GM19043 (cell line): ENCODE measurements at regions not wholly inside any gene's neighbourhood (a gene's known extent, or its start where the extent isn't known, plus 50 kb on each side); places are given as distances from the start of the nearest gene placed in this dataset.

ENCODE experiments used
- ATAC-seq: cut with Tn5 transposase; IDR thresholded peaks from one replicate; pipeline ENCODE4 v1.9.1; 2021; ENCODE audit warnings: low read depth; ENCODE audit not compliant: unreplicated experiment

- no peak for ATAC-seq
Observed at GRCh38 chr21:41596241-41596925, 88.4 kb upstream of the TMPRSS2 start.

- no peak for ATAC-seq
Observed at GRCh38 chr21:41594268-41594667, 86.3 kb upstream of the TMPRSS2 start.

- ATAC-seq = no peak
Observed at GRCh38 chr21:41593760-41594138, 85.8 kb upstream of the TMPRSS2 start.

GRCh38 chr21:41593051-41593759 lies 85.2 kb upstream of the TMPRSS2 start:
- no peak for ATAC-seq

GRCh38 chr21:41589620-41590175 lies 81.7 kb upstream of the TMPRSS2 start:
- ATAC-seq = no peak

GRCh38 chr21:41589131-41589530 lies 81.2 kb upstream of the TMPRSS2 start:
- ATAC-seq = no peak

- ATAC-seq = no peak
Observed at GRCh38 chr21:41585199-41585994, 77.4 kb upstream of the TMPRSS2 start.

- no peak for ATAC-seq
Observed at GRCh38 chr21:41584603-41585176, 76.7 kb upstream of the TMPRSS2 start.

GRCh38 chr21:41583274-41583790 lies 75.4 kb upstream of the TMPRSS2 start:
- no peak for ATAC-seq

- ATAC-seq = no peak
Observed at GRCh38 chr21:41582866-41583265, 74.9 kb upstream of the TMPRSS2 start.

- no peak for ATAC-seq
Observed at GRCh38 chr21:41582298-41582840, 74.4 kb upstream of the TMPRSS2 start.

- no peak for ATAC-seq
Observed at GRCh38 chr21:41581592-41582228, 73.8 kb upstream of the TMPRSS2 start.

GRCh38 chr21:41580758-41581554 lies 73.0 kb upstream of the TMPRSS2 start:
- no peak for ATAC-seq

GRCh38 chr21:41579692-41580091 lies 71.7 kb upstream of the TMPRSS2 start:
- no peak for ATAC-seq

GRCh38 chr21:41578716-41579115 lies 70.8 kb upstream of the TMPRSS2 start:
- no peak for ATAC-seq

GRCh38 chr21:41578083-41578482 lies 70.1 kb upstream of the TMPRSS2 start:
- no peak for ATAC-seq

- no peak for ATAC-seq
Observed at GRCh38 chr21:41576013-41576615, 68.2 kb upstream of the TMPRSS2 start.

- ATAC-seq = no peak
Observed at GRCh38 chr21:41573902-41574690, 66.1 kb upstream of the TMPRSS2 start.
